GM12874 (cell line): ENCODE measurements at regions not wholly inside any gene's neighbourhood (a gene's known extent, or its start where the extent isn't known, plus 50 kb on each side); places are given as distances from the start of the nearest gene placed in this dataset.
A peak's percentile ranks its signal among the peaks of the same experiment; 100 is the strongest.

Source experiments
- TF ChIP-seq, protein P1 (sequence below): IDR thresholded peaks from 2 replicates; pipeline ENCODE4 v1.5.1; 2011; ENCODE audit warnings: low read depth, mild to moderate bottlenecking, control low read depth, low read length, moderate library complexity; ENCODE audit not compliant: insufficient read depth

- TF ChIP-seq, protein P1, sequence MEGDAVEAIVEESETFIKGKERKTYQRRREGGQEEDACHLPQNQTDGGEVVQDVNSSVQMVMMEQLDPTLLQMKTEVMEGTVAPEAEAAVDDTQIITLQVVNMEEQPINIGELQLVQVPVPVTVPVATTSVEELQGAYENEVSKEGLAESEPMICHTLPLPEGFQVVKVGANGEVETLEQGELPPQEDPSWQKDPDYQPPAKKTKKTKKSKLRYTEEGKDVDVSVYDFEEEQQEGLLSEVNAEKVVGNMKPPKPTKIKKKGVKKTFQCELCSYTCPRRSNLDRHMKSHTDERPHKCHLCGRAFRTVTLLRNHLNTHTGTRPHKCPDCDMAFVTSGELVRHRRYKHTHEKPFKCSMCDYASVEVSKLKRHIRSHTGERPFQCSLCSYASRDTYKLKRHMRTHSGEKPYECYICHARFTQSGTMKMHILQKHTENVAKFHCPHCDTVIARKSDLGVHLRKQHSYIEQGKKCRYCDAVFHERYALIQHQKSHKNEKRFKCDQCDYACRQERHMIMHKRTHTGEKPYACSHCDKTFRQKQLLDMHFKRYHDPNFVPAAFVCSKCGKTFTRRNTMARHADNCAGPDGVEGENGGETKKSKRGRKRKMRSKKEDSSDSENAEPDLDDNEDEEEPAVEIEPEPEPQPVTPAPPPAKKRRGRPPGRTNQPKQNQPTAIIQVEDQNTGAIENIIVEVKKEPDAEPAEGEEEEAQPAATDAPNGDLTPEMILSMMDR: no peak
Observed at GRCh38 chr1:209506101-209506500, 77.4 kb upstream of the CAMK1G start.

- TF ChIP-seq, protein P1: no peak
Observed at GRCh38 chr1:209509039-209509438, 74.5 kb upstream of the CAMK1G start.

- TF ChIP-seq, protein P1: no peak
Observed at GRCh38 chr1:209510063-209510462, 73.5 kb upstream of the CAMK1G start.

DNA sequence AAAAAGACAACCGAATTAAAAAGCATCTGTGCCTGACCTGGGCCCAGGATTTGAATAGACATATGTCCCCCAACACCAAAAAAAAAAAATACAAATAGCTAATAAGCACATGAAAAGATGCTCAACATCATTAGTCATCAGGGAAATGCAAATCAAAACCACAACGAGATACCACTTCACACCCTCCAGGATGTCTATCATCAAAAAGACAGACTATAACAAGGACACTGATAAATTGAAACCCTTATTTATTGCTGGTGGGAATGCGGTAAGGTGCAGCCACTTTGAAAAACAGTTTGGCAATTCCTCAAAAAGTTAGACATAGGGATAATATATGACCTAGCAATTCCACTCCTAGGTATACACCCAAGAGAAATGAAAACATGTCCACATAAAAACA lies 72.3 kb upstream of the CAMK1G start:
- TF ChIP-seq, protein P1: no peak

DNA sequence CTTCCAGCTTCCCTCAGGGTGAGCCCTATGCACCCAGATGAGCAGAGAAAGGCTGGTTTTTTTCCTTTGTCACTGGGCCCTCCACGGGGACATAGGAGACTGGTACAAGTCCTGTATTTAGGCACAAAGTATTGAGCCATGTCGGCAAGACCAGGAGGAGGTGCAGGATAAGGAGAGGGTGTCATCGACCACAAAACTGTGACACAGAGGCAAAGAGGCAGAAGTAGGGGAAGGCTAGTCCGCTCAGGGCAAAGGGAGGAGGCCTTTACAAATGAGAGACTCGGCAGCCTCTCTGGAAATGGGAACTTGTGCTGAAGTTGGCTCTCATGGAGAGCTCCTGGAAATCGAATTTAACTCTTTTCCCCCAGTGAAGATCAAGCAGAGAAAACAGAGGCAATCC lies 70.7 kb upstream of the CAMK1G start:
- TF ChIP-seq, protein P1: no peak

DNA sequence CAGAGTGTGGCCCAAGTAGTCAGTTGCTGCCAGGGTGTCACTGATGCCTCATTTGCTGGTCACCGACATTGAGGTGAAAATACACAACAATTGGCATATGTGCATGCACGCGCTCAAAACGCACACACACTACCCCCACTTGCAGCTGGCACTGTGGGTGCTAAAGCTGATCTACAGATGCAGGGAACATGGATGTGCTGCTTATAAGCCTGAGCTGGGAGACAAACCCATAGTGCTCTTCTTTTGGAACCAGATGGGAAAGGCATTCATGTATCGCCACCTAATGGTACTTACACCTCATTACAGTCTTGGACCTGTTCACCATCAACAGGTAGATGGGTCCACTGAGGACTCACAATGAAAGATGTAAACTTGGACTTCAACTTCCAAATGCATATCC lies 70.3 kb upstream of the CAMK1G start:
- TF ChIP-seq, protein P1: peak; percentile 74

- TF ChIP-seq, protein P1: no peak
Observed at GRCh38 chr1:209516771-209517680, 66.5 kb upstream of the CAMK1G start.
